OCI-LY1 (cell line): ENCODE measurements at regions not wholly inside any gene's neighbourhood (a gene's known extent, or its start where the extent isn't known, plus 50 kb on each side); places are given as distances from the start of the nearest gene placed in this dataset.

ENCODE experiments used
- CTCF ChIP-seq: fragments of 200-600 bp; sonication (generic), shearing (Covaris generic); IDR thresholded peaks from 2 replicates; pipeline ENCODE4 v1.5.1; 2017; ENCODE audit warnings: mild to moderate bottlenecking, antibody characterized with exemption, low read length, moderate library complexity, mixed read lengths
- EZH2 ChIP-seq: fragments of 200-600 bp; sonication (generic), shearing (Covaris generic); IDR thresholded peaks from 2 replicates; pipeline ENCODE4 v1.8.0; 2017; ENCODE audit warnings: borderline replicate concordance, mixed run types, mild to moderate bottlenecking, antibody characterized with exemption, low read length, moderate library complexity, mixed read lengths

GRCh38 chr16:58831386-58831785, 97.3 kb upstream of the GOT2 start:
- no peak for TF ChIP-seq CTCF
- no peak for TF ChIP-seq EZH2
